MCF 10A (cell line): ENCODE measurements at regions not wholly inside any gene's neighbourhood (a gene's known extent, or its start where the extent isn't known, plus 50 kb on each side); places are given as distances from the start of the nearest gene placed in this dataset.

Experiments used
- BruUV-seq: library from RNA; stranded (reverse); fragments of 400-500 nt; replicated peaks from 2 replicates; lab custom pipeline; 2021; lab: Mats Ljungman, UMichigan
- CTCF ChIA-PET: fragments of 300-600 bp; sonication (Branson Sonifier 250); formaldehyde crosslinking; extraction: SDS; loops from one replicate; lab custom pipeline; 2021; ENCODE audit warnings: antibody characterized with exemption, inconsistent platforms; lab: Yijun Ruan, JAX
- POLR2A ChIA-PET: fragments of 300-600, 350-650 bp; sonication (Branson Sonifier 250); formaldehyde crosslinking; extraction: SDS; loops from one replicate; lab custom pipeline; 2020; ENCODE audit warnings: antibody characterized with exemption, inconsistent platforms; lab: Yijun Ruan, JAX
- DNase-seq: peaks from one replicate; pipeline ENCODE4 v3.0.0-alpha.2; 2018; ENCODE audit not compliant: unreplicated experiment
- H3K27ac Mint-ChIP-seq: one replicate; pipeline ENCODE4 v1.8.0; 2022; ENCODE audit warnings: mild to moderate bottlenecking, low read depth, mixed read lengths; ENCODE audit not compliant: unreplicated experiment
- H3K27me3 Mint-ChIP-seq: one replicate; pipeline ENCODE4 v1.8.0; 2022; ENCODE audit warnings: mixed read lengths; ENCODE audit not compliant: insufficient read depth, unreplicated experiment
- H3K36me3 Mint-ChIP-seq: one replicate; pipeline ENCODE4 v1.8.0; 2022; ENCODE audit warnings: mild to moderate bottlenecking, moderate library complexity, mixed read lengths; ENCODE audit not compliant: insufficient read depth, unreplicated experiment
- H3K4me1 Mint-ChIP-seq: one replicate; pipeline ENCODE4 v1.8.0; 2022; ENCODE audit warnings: mixed read lengths; ENCODE audit not compliant: insufficient read depth, unreplicated experiment
- H3K4me3 Mint-ChIP-seq: one replicate; pipeline ENCODE4 v1.8.0; 2022; ENCODE audit warnings: mild to moderate bottlenecking, moderate library complexity, mixed read lengths; ENCODE audit not compliant: unreplicated experiment
- H3K9me3 Mint-ChIP-seq: one replicate; pipeline ENCODE4 v1.8.0; 2022; ENCODE audit warnings: mixed read lengths; ENCODE audit not compliant: unreplicated experiment
- intact Hi-C: fragments of 100-400 bp; cut with micrococcal nuclease; formaldehyde crosslinking; loops from 2 replicates; pipeline ENCODE4 v1.14.1; 2022
- TF ChIP-seq, protein P1 (sequence below): fragments of 200-600 bp; IDR thresholded peaks from one replicate; pipeline ENCODE4 v1.8.0; 2022; ENCODE audit warnings: antibody characterized with exemption, mild to moderate bottlenecking; ENCODE audit not compliant: unreplicated experiment

GRCh38 chr1:25146451-25146855 lies 85.8 kb downstream of the SYF2 start:
- peaks cover 53% of the 10 kb centered on the region for H3K27me3 Mint-ChIP-seq
- CTCF ChIA-PET = no interaction called here

GRCh38 chr1:25145775-25146393 lies 86.4 kb downstream of the SYF2 start:
- no peaks in the 10 kb centered on the region for H3K36me3 Mint-ChIP-seq
- no peak overlapping the region for H3K4me3 Mint-ChIP-seq
- intact Hi-C loops = no loop called here
- ChIA-PET POLR2A (interaction anchor here (0.7 kb wide), 1 partner anchor 298 kb away, joined by 3 read pairs; no protein-coding TSS in a partner anchor), CTCF (no interaction called here)
- peaks cover 8% of the 10 kb centered on the region for H3K9me3 Mint-ChIP-seq
- no peak overlapping the region for H3K27ac Mint-ChIP-seq
- peaks cover 53% of the 10 kb centered on the region for H3K27me3 Mint-ChIP-seq
- DNase-seq = no peak
- TF ChIP-seq, protein P1, sequence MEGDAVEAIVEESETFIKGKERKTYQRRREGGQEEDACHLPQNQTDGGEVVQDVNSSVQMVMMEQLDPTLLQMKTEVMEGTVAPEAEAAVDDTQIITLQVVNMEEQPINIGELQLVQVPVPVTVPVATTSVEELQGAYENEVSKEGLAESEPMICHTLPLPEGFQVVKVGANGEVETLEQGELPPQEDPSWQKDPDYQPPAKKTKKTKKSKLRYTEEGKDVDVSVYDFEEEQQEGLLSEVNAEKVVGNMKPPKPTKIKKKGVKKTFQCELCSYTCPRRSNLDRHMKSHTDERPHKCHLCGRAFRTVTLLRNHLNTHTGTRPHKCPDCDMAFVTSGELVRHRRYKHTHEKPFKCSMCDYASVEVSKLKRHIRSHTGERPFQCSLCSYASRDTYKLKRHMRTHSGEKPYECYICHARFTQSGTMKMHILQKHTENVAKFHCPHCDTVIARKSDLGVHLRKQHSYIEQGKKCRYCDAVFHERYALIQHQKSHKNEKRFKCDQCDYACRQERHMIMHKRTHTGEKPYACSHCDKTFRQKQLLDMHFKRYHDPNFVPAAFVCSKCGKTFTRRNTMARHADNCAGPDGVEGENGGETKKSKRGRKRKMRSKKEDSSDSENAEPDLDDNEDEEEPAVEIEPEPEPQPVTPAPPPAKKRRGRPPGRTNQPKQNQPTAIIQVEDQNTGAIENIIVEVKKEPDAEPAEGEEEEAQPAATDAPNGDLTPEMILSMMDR = no peak
- BruUV-seq = no TSS peak
- H3K4me1 Mint-ChIP-seq = no peaks in the 10 kb centered on the region

More at GRCh38 chr1:25146451-25146855, 85.8 kb downstream of the SYF2 start:
- no peak for DNase-seq
- intact Hi-C loops = no loop called here
- H3K4me3 Mint-ChIP-seq = no peak overlapping the region
- H3K36me3 Mint-ChIP-seq = no peaks in the 10 kb centered on the region
- no peaks in the 10 kb centered on the region for H3K4me1 Mint-ChIP-seq
- H3K27ac Mint-ChIP-seq = no peak overlapping the region
- peaks cover 8% of the 10 kb centered on the region for H3K9me3 Mint-ChIP-seq
- BruUV-seq = no TSS peak
- TF ChIP-seq, protein P1 = no peak
- POLR2A ChIA-PET = no interaction called here

DNA sequence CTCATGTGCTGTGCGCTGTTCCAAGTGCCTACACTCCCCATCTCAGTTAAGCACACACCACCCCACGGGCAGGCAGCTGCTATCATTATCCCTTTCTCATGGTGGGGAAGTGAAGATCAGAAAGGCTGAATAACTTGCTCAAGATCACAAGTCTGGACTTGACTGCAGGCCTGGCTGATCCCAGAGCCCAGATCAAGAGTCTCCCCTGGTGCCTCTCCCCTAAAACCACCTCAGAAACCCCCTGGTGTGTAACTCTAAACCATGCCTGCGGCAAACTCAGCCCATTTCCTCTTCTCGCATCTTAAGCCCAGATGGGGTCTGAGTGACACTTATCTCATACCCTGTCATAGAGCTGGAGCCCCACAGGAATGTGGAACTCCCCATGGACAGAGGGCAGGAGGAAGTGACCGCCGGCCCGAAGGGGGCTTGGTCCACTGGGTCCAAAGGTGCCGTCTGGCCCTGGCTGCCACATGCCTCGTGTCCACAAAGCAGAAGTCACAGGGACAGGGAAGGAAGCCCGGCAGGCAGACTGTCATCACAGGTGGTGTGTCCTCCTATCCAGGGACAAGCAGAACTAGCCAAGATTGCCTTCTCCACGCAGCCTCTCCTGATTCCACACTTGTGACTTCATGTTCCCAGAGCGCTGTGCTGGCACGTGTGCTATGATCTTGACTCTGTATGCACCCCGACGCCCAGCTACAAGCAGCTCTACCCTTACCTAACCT lies 92.1 kb downstream of the SYF2 start:
- H3K27ac Mint-ChIP-seq = no peak overlapping the region
- no TSS peak for BruUV-seq
- CTCF ChIA-PET = no interaction called here

More for the DNA sequence above, 92.1 kb downstream of the SYF2 start:
- no peak for DNase-seq
- Mint-ChIP-seq H3K9me3 (no peaks in the 10 kb centered on the region), H3K27me3 (peaks cover 57% of the 10 kb centered on the region), H3K36me3 (no peaks in the 10 kb centered on the region), H3K4me1 (no peaks in the 10 kb centered on the region), H3K4me3 (no peak overlapping the region)
- TF ChIP-seq, protein P1 = no peak
- POLR2A ChIA-PET = no interaction called here
- intact Hi-C loops = no loop called here
